Spleen (tissue), 7 donors: ENCODE measurements at regions not wholly inside any gene's neighbourhood (a gene's known extent, or its start where the extent isn't known, plus 50 kb on each side); places are given as distances from the start of the nearest gene placed in this dataset.

Experiments
- POLR2A ChIP-seq, 3 donors: fragments of 450-650 bp; IDR thresholded peaks; one replicate each; pipeline ENCODE4 v1.5.1; 2017; ENCODE audit warnings: antibody characterized with exemption in 3 of 3, mild to moderate bottlenecking in 1 of 3
- POLR2AphosphoS5 ChIP-seq, 3 donors: sonication (generic); formaldehyde crosslinking; IDR thresholded peaks; one replicate each; pipeline ENCODE4 v1.5.1; 2017; ENCODE audit warnings: antibody characterized with exemption in 3 of 3
- TF ChIP-seq, protein P1 (sequence below), 11 experiments: fragments of 200-600 bp in 7 of 11; fragments of 450-650 bp in 4 of 11; sonication (generic) in 4 of 11; IDR thresholded peaks in 8 of 11; conservative IDR thresholded peaks in 3 of 11; 1 replicate in 7 of 11; 2 replicates in 4 of 11; pipeline versions ENCODE4 v1.4.0 to v1.8.0; 2016 to 2021; ENCODE audit warnings: antibody characterized with exemption in 11 of 11, inconsistent platforms in 4 of 11, mild to moderate bottlenecking in 1 of 11
- donor health status: DM: no; HTN: no; CAD: no; lungs with moderate emphysema.
- donor health status: DM: no; HTN: no; CAD: no.
- donor health status: DM: no; HTN: no; CAD: no.

DNA sequence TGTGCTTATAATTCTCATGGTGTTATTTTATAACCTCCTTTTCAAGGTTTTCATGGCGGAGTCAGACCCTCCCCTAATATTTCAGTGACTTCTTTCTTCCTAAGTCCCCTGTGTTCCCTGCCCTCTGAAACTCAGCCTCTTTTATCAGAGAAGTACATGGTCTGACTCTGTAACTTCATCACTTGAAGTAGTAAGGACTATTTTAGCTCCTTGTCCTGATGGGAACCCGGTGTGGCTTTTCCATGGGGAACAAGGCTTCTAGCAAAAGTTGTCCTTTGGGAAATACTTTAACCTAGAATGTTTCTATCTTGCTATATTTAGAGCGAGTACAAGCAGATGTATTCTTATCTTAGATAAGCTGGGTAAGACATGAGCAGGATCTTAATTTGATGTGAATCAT is 117.5 kb downstream of the TRIB2 start:
- TF ChIP-seq POLR2A (IDR thresholded peaks at IDR 0.05) (no peak), POLR2AphosphoS5 (IDR thresholded peaks at IDR 0.05) (no peak)
- TF ChIP-seq, protein P1, sequence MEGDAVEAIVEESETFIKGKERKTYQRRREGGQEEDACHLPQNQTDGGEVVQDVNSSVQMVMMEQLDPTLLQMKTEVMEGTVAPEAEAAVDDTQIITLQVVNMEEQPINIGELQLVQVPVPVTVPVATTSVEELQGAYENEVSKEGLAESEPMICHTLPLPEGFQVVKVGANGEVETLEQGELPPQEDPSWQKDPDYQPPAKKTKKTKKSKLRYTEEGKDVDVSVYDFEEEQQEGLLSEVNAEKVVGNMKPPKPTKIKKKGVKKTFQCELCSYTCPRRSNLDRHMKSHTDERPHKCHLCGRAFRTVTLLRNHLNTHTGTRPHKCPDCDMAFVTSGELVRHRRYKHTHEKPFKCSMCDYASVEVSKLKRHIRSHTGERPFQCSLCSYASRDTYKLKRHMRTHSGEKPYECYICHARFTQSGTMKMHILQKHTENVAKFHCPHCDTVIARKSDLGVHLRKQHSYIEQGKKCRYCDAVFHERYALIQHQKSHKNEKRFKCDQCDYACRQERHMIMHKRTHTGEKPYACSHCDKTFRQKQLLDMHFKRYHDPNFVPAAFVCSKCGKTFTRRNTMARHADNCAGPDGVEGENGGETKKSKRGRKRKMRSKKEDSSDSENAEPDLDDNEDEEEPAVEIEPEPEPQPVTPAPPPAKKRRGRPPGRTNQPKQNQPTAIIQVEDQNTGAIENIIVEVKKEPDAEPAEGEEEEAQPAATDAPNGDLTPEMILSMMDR (IDR thresholded peaks at IDR 0.05 in 8 of 11, conservative IDR thresholded peaks at IDR 0.05 in 3 of 11), result no peak
